Adrenal gland (tissue), 9 donors: ENCODE measurements at regions not wholly inside any gene's neighbourhood (a gene's known extent, or its start where the extent isn't known, plus 50 kb on each side); places are given as distances from the start of the nearest gene placed in this dataset.

ENCODE experiments used
- DNase-seq, 7 donors: peaks; one replicate each; pipeline ENCODE4 v3.0.0-alpha.2; 2019 to 2020
- H3K27ac ChIP-seq, 5 donors: fragments of 200-600 bp; sonication (generic) in 4 of 5; 1 replicate in 3 of 5; 2 replicates in 2 of 5; pipeline versions ENCODE4 v1.5.1 to v1.8.0; 2016 to 2020; ENCODE audit warnings: mild to moderate bottlenecking in 1 of 5
- H3K27me3 ChIP-seq: fragments of 200-600 bp; 2 replicates; pipeline ENCODE4 v1.8.0; 2021
- H3K36me3 ChIP-seq, 2 donors: fragments of 200-600 bp; replicated peaks in 1 of 2; 1 replicate in 1 of 2; 2 replicates in 1 of 2; pipeline versions ENCODE4 v1.5.1 to v1.8.0; 2018 to 2022
- H3K4me1 ChIP-seq, 2 donors: fragments of 200-600 bp; replicated peaks in 1 of 2; 1 replicate in 1 of 2; 2 replicates in 1 of 2; pipeline versions ENCODE4 v1.5.1 to v1.8.0; 2018 to 2021
- H3K4me3 ChIP-seq, 4 donors: fragments of 200-600 bp; sonication (generic) in 3 of 4; one replicate each; pipeline ENCODE4 v1.5.1; 2016 to 2018
- H3K9me3 ChIP-seq, 3 donors: fragments of 200-600 bp; sonication (generic) in 1 of 3; replicated peaks in 1 of 3; 1 replicate in 2 of 3; 2 replicates in 1 of 3; pipeline versions ENCODE4 v1.5.1 to v1.8.0; 2016 to 2021
- CTCF ChIP-seq, 6 experiments: fragments of 450-650 bp in 4 of 6; fragments of 200-600 bp in 2 of 6; sonication (generic) in 1 of 6; IDR thresholded peaks; 1 replicate in 5 of 6; 2 replicates in 1 of 6; pipeline versions ENCODE4 v1.5.1 to v1.8.0; 2016 to 2021; ENCODE audit warnings: antibody characterized with exemption in 6 of 6, mild to moderate bottlenecking in 2 of 6, moderate library complexity in 1 of 6
- POLR2A ChIP-seq, 2 donors: fragments of 450-650 bp; IDR thresholded peaks; one replicate each; pipeline ENCODE4 v1.6.1; 2017; ENCODE audit warnings: antibody characterized with exemption in 2 of 2, mild to moderate bottlenecking in 2 of 2, moderate library complexity in 1 of 2
- WGBS, 4 donors: extraction: QIAGEN DNeasy Blood & Tissue Kit in 2 of 4; methylation state at CpG; one replicate each; pipeline versions ENCODE4 v1.1.5 to v1.1.7; 2013 to 2017; 5-methylcytosine and 5-hydroxymethylcytosine counted together
- intact Hi-C, 2 donors: fragments of 100-400 bp; cut with DNase I; formaldehyde crosslinking; loops; one replicate each; pipeline versions ENCODE4 v1.14.1 to v1.15.0; 2022 to 2023
- donor health status: healthy with polysubstance abuse.
- donor health status: Bipolar disorder and iron deficiency.
- donor health status: DM: yes; HTN: yes; CAD: no.
- donor health status: DM: no; HTN: no; CAD: no.
- donor health status: DM: no; HTN: no; CAD: no.

GRCh38 chr1:30299393-30299792 is 424.0 kb downstream of the MATN1 start:
- no peaks in the 10 kb centered on the region for H3K27me3 ChIP-seq

GRCh38 chr1:30295674-30296073 is 427.7 kb downstream of the MATN1 start:
- WGBS, 4 donors: 65 to 88% (median 73%) methylated on average over 4 of the region's 4 CpGs
- H3K27me3 ChIP-seq: no peaks in the 10 kb centered on the region

More at GRCh38 chr1:30299393-30299792, 424.0 kb downstream of the MATN1 start:
- 77 to 90% (median 87%) methylated on average over 2 of the region's 2 CpGs for WGBS, 4 donors
- H3K4me3 ChIP-seq: no peak overlapping the region
- H3K4me1 ChIP-seq: no peaks in the 10 kb centered on the region
- DNase-seq: no peak
- no peak overlapping the region for H3K27ac ChIP-seq
- intact Hi-C loops: no loop called here
- H3K36me3 ChIP-seq: no peaks in the 10 kb centered on the region
- TF ChIP-seq POLR2A (IDR thresholded peaks at IDR 0.05): no peak
- no peak for TF ChIP-seq CTCF (IDR thresholded peaks at IDR 0.05)
- H3K9me3 ChIP-seq: no peaks in the 10 kb centered on the region

GRCh38 chr1:30295266-30295665 is 428.1 kb downstream of the MATN1 start:
- 60 to 84% (median 75%) methylated on average over 2 of the region's 2 CpGs for WGBS, 4 donors
- Histone ChIP-seq H3K4me3 (no peak overlapping the region), H3K9me3 (no peaks in the 10 kb centered on the region), H3K36me3 (no peaks in the 10 kb centered on the region), H3K27me3 (no peaks in the 10 kb centered on the region), H3K4me1 (no peaks in the 10 kb centered on the region), H3K27ac (no peak overlapping the region)
- intact Hi-C loops: no loop called here
- no peak for DNase-seq
- no peak for TF ChIP-seq POLR2A (IDR thresholded peaks at IDR 0.05)
- TF ChIP-seq CTCF (IDR thresholded peaks at IDR 0.05): no peak

More at GRCh38 chr1:30295674-30296073, 427.7 kb downstream of the MATN1 start:
- Histone ChIP-seq H3K4me1 (no peaks in the 10 kb centered on the region), H3K4me3 (no peak overlapping the region), H3K36me3 (no peaks in the 10 kb centered on the region), H3K9me3 (no peaks in the 10 kb centered on the region), H3K27ac (no peak overlapping the region)
- intact Hi-C loops: no loop called here
- peak in 1 of 7 donors; percentile 30 for DNase-seq
- TF ChIP-seq POLR2A (IDR thresholded peaks at IDR 0.05) (no peak), CTCF (IDR thresholded peaks at IDR 0.05) (no peak)

GRCh38 chr1:30294508-30294907 is 428.9 kb downstream of the MATN1 start:
- intact Hi-C loops: no loop called here
- Histone ChIP-seq H3K4me3 (no peak overlapping the region), H3K4me1 (no peaks in the 10 kb centered on the region), H3K9me3 (no peaks in the 10 kb centered on the region), H3K36me3 (no peaks in the 10 kb centered on the region), H3K27ac (no peak overlapping the region), H3K27me3 (no peaks in the 10 kb centered on the region)
- no peak for DNase-seq
- 56 to 62% (median 57%) methylated on average over 1 of the region's 1 CpG for WGBS, 4 donors
- TF ChIP-seq CTCF (IDR thresholded peaks at IDR 0.05): no peak
- no peak for TF ChIP-seq POLR2A (IDR thresholded peaks at IDR 0.05)
